GM18507 (cell line): ENCODE measurements at regions not wholly inside any gene's neighbourhood (a gene's known extent, or its start where the extent isn't known, plus 50 kb on each side); places are given as distances from the start of the nearest gene placed in this dataset.

Source experiments
- DNase-seq: peaks from one replicate; pipeline ENCODE4 v3.0.0; 2011; ENCODE audit warnings: low read depth; ENCODE audit not compliant: insufficient read length; ENCODE audit errors: extremely low spot score
- FAIRE-seq: peaks from 2 replicates; lab custom pipeline; 2011; peaks lifted over from hg19 to GRCh38; lab: Jason Lieb, UNC

DNA sequence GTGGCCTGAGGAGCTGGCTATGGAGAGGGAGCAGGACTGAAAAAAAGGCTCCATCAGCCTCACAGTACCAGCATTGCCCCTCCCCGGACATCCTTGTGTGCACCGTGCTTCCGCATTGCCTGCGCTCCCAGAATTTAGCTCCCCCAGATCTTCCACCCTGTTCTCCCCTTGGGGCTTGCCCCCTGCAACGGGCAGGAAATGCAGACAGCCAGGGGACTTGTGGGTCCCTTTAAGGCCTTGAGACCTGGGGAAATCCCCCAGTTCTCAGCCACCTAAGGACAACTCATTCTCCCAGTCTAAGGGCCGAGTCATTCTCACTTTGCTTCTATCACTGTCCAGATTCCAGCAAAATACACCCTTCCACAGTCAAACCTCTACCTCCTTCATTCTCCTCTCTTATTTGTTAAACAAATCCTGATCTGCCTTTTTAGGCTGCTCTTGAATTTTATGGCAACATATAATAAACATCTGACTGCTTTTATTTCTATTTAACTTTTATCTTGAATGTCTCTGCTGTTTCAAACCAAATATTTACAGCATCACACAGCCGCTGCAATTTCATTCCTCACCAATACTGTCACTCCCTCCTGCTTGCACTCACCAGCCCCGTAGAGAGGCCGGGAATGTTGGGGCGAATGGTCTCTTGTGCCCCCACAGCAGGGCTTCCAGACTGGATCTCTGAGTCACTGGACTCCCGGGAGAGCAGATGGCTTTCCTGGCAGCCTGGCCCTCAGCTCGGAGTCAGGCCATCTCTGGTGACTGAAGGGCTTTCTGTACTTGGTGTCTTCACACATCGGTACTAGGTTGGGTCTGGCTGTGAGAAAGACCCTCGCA lies 221.9 kb downstream of the TSHZ3 start:
- FAIRE-seq (no peak), DNase-seq (no peak)

DNA sequence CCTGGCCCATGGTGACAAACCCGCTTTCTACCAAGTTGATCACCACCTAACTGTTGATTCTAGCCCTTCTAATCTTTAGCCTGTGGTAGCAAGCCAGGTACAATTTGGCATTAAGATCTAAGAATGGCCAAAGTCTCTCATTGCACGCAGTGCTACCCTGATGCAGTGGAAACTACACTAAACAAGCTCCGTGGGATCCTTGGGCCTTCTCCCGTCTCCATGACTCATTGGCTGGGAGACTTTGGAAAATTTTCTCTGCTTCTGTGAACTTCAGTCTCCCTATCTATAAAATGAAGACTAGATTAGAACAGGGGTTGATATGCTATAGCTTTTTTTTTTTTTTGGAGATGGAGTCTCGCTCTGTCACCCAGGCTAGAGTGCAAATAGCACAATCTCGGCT lies 223.0 kb downstream of the TSHZ3 start:
- DNase-seq, result no peak
- FAIRE-seq, result no peak

DNA sequence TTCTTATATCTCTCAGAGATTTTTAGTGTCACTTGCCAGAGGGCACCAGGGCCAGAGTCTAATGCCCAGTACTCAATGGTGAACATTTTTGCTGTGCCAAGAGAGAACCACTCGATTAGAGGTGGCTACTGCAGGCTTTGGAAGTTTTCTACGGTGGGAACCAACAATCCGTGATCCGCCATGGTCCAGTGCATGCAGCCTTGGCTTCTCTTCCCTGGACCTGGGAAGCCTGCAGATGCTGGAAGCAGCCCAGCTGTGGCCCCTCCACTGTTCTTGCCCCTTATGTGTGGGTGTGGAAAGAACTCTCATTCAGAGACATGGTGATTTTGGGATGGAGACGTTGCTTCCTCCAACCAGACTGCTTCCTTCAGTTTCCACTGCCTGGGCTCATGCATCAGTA lies 224.2 kb downstream of the TSHZ3 start:
- DNase-seq (no peak), FAIRE-seq (no peak)

DNA sequence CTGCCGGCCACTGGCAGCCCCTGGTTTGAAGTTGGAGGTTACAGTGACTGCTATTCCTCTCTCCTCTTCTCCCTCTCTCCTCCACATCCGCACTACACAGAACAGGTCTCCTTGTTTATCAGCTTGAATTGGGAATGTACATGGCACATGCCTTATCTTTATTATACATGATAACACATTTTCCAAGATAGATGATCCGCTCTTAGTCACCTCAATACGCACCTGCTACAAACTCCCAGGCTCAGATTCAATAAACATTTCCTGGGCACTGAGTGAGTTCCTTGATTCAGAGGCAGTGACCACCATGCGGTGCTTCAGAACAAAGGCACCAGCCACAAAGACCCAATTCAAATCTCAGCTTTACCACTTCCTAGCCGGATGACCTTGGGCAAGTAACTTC lies 227.7 kb downstream of the TSHZ3 start:
- DNase-seq, result no peak
- FAIRE-seq, result no peak

DNA sequence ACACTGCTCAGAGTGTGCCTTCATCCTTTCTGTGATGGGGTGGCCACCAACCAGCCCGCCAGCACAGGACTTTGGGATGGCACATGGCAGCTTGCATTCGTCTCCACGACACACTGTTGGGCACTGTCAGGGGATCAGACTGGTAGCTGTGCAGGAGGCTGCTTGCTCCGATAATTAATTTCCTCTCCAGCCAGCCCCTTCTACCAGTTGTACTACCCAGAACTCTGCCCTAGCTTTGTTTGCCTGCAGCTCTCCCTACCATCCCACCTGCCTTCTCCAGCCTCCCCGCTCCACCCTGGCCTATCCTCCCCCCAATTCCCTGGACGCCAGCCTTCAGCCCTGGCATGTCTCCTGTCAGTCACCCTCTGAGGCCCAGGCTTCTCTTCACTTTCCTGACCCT lies 228.3 kb downstream of the TSHZ3 start:
- DNase-seq (no peak), FAIRE-seq (no peak)

DNA sequence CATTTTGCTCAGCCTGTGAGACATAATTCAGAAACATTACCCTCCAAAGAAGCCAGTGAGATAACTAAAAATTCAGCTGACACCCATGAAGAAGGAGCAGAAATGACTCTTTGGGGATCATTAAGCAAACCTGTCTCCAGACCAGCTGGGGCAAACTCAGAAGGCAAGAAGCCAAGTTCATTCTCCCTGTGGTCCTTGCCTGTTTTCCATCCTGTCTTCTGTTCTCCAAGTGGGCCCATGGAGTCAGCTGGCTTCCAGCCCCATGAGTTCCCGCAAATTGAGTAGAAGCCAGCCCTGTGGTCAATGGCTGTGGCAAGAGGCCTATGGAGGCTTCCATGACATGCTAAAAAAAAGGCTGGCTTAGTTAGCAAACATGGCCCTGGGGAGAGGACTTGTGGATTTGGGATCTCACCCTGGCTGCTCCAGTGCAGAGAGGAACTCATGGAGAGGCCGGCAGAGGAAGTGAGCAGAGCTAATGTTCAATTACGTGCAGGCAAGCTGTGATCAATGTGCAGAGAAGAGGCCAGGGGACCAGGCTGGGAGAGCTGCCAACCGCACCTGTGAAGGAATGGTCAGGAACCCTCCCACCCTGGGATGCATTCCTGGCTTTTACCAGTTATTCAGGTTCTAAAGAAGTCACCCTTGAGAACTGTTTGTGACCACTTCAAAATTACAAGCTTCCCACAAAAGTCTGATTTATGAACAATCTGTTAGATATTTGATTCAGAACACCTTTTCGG lies 229.1 kb downstream of the TSHZ3 start:
- no peak for FAIRE-seq
- DNase-seq, result no peak

DNA sequence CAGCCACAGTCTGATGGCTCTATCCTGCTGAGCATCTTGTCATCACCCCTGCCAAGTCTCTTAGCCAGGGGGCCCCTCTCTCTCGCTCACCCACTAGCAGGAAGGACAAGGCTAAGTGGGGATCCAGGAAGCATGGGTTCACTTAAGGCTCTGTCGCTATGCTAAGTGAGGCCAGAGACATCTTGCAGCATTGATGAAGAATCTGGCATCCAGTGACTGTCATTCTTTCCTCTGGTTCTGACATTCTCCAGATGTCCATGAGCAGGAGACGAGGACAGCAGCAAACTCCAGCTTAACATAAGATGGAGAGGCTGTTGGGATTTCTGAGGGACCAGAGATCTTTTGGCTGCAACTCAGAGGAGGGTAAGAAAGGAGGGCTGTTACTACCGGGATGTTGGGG lies 230.2 kb downstream of the TSHZ3 start:
- no peak for FAIRE-seq
- no peak for DNase-seq

DNA sequence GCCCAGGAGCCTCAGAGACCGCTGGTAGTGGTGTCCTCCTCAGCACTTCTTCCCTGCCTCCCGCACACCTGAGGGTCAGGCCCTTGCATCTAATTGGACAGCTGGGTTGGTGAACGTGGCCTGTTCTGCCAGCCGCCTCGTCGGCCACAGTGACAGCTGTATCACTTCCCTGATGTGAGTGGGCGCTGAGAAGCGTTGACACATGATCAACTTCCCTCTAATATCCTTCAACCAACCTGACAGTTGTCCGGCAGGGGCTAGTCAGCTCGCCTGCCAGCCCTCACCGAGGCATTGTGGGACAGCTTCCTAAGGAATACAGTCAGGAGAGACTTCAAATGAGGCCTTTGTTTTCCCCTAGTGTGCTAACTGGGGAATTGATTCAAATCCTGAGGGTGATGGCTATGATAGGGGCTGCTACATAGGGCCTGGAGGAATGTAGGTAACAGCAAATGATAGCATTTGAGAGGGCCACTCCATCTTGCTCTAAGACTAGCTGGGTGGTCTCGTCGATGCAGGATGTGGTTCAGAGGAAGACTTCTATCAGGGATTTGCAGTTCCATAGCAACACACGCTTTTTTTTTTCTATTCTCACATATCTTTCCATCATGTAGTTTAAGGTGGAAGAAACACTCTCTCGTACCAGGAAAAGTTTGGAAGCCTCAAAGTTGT lies 230.8 kb downstream of the TSHZ3 start:
- FAIRE-seq, result no peak
- no peak for DNase-seq

DNA sequence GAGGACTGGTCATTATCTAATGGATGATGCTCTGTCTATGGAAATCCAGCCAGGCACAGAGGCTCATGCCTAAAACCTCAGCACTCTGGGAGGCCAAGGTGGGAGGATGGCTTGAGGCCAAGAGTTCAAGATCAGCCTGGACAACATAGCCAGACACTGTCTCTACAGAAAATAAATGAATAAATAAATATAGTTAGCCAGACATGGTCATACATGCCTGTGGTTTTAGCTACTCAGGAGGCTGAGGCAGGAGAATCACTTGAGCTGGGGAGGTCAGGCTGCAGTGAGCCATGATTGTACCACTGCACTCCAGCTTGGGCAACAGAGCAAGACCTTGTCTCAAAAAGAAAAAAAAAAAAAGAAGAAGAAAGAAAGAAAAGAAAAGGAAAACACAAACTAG lies 234.7 kb downstream of the TSHZ3 start:
- no peak for DNase-seq
- FAIRE-seq, result no peak

DNA sequence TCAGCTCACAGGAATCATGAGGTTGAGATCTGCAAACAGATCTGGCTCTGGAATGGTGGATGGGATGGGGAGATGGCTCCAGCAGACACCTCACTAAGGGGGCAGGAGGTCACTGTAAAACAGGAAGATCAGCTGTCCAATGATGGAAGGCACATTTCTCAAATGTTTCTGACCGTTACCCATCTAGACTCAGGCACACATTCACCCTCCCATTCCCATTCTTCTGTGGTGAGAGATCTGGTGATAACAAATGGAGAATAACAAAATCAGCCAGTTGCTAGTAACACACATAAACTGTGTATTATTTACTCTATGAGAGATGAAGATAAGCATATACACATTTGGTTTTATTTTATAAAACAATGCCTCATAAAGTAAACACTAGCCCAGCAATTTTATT lies 235.9 kb downstream of the TSHZ3 start:
- no peak for FAIRE-seq
- no peak for DNase-seq

DNA sequence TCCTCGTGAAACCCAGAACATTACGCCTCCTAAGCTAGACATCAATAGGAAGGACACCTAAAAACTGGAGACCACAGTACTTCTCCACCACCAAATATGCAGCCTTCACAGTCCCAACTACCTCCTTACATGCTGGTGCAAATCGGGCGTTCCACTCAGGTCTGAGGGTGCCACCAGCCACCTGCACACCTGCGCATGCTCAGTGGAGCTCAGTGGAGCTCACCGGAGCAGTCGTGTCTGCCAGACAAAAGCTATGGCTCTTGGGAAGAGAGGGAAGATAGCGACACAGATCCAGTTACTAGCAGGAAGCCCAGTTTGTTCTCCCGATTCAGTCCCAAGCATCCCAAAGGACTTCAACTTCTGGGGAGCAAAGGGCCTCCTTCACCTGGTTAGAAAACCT lies 237.1 kb downstream of the TSHZ3 start:
- no peak for DNase-seq
- FAIRE-seq, result no peak

DNA sequence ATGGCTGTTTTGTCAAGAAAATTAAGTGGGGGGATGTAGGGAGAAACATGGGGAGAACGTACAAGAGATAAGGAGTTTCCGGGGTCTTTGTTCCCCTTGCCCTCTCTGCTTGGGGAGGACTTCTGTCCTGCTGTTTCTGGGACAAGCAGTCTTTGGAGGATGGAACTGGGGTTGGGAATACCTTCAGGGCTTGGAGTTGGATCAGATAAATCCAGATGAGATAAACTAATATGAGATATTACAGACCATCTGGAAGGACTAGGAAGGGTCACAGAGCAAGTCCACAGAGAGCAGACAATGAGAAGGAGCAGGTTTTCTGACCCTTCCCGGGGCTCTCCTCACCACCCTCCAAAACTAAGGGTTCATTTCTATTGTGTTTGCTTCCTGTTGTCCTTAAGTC lies 237.5 kb downstream of the TSHZ3 start:
- DNase-seq, result no peak
- no peak for FAIRE-seq

DNA sequence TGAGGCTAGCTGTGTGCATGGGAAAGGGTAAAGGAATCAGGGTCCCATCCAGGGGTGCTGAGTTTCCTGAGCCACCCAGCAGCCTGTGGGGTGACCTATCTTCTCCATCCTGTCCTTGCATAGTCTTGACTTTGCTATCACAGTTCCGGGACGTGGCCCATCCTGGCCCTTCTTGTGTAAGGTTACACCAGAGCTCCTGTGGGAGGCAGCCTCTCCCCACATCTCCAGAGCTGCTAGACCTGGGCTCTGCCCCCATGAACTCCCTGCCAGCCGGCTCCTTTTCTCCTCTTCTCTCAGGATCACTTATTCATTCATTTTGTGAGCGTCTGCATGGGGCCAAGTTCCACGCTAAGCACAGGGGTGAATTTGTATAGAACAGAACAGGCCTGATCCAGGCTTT lies 238.9 kb downstream of the TSHZ3 start:
- FAIRE-seq (no peak), DNase-seq (no peak)

DNA sequence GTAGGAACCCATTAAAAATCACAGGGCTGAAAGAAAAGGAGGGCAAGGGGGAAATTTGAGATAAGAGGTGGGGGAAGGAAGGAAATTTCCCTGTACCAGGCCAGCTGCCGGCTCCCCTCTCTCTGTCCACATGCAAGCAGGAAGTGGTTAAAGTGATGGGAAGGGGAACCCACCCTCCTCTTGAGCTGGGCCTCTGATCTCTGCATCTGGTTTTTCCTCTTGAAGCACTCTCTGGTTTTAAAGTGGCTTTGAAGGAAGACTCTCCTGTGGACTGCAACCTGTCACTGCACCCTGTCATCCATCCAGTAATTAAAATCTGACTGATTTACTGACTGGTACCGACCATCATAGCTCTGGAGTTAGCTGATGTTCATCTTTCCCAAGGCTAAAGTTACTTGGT lies 239.6 kb downstream of the TSHZ3 start:
- no peak for FAIRE-seq
- DNase-seq, result no peak

DNA sequence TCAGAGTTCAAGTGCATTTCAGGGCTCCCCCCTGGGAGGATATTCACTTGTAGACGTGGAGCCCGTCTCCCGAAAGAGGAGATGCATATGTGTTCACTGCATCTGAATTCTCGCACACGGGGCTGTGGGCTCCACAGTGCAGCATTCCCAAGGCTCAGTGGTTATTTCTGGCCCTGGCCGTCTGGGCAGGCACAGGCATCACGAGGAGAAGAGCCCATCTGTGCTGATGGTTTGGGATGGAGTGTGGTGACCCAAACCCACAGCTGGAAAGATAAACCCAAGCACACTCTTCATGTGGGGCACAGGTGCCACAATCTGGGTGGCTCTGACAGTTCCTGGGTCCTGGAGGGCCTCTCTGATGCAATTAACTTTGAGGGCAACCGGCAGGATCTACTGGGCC lies 242.1 kb downstream of the TSHZ3 start:
- DNase-seq, result no peak
- no peak for FAIRE-seq

DNA sequence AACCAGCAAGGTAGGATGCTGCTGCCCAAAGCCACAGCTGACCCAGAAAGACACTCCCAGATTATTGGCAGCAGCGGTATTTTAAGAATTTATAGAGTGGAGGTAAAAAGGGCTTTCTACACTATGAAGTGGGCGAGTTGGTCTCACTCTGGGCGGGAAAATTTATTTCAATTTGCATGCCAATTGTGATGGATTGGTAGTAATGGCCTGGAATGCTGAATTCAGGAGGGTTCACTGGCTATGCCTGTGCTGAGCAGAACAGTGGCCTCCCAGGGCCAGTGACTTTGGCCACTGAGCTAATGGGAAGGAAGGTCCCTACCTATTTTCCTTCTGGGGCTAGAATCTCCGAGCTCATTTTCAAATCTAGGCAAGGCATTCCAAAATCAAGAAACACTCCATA lies 243.5 kb downstream of the TSHZ3 start:
- DNase-seq, result no peak
- FAIRE-seq, result no peak

DNA sequence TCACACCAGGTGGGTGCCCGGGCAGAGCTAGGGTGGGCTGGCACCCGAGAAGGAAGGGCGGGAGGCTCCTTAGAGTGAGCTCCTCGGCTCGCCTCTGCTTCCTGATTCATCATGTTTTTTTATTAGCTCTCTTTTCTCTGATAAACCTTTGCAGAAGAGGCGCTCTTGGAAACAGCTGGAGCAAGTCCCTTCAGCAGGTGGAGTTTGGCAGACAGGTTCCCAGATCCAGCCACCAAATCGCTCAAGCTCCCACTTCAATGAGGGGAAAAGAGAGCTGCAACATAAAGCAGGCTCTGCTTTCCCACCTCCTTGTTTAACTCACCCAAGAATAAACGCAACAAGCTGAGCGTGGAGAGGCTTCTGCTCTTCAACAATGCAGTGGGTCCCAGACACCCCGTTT lies 244.8 kb downstream of the TSHZ3 start:
- DNase-seq (no peak), FAIRE-seq (no peak)

DNA sequence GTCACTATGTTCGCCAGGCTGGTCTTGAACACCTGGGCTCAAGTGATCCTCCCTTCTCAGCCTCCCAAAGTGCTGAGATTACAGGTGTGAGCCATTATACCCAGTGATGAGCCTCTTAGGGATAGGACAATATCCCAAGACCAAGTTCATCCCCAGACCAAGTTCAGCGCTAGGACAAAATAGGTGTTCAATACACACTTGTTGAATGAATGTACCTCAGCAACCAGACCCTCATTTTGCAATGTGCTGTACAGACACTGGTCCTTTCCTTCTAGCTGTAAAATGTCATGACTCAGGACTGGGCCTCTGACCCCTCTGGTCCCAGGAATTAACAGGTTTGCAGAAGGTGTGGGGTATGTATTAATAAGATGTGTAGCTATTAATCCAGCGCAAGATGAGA lies 246.0 kb downstream of the TSHZ3 start:
- FAIRE-seq (no peak), DNase-seq (no peak)

DNA sequence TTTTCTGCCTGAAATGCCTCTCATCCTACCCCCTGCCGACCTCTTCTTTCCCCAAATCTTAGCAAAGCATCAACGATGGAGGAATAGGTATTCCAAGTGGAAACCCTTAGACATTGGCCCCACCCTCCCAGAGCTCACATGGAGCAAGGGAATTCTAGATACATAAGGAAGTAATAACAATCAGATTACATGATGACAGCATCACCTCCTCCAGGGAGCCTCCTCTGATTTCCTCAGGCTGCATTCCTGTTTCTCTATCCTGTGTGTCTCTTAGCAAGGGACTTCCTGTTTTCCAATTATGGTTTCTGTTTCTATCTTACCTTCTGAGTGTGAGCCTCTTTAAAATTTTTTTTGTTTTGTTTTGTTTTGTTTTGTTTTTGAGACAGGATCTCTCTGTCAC lies 246.6 kb downstream of the TSHZ3 start:
- DNase-seq, result no peak

DNA sequence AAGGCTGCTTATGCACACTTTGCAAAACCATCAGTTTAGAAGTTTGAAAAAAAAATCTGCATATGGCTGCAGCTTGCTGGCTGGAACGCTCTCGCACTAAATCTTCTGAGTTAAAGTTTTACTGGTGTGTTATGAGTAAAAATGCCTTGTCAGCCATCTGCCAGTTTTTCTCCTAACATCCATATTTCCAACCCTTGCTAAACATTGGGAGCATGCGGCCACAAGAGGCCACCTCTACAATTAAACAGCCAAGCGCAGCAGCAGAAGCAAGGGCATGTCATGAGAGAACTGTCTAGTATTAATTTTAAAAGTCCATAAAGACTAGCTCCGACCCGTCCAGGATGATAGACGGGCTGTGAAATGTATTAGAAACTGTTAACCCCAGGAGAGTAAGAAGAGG lies 248.3 kb downstream of the TSHZ3 start:
- FAIRE-seq (no peak), DNase-seq (no peak)

More for the DNA sequence above, 246.6 kb downstream of the TSHZ3 start:
- FAIRE-seq, result no peak

DNA sequence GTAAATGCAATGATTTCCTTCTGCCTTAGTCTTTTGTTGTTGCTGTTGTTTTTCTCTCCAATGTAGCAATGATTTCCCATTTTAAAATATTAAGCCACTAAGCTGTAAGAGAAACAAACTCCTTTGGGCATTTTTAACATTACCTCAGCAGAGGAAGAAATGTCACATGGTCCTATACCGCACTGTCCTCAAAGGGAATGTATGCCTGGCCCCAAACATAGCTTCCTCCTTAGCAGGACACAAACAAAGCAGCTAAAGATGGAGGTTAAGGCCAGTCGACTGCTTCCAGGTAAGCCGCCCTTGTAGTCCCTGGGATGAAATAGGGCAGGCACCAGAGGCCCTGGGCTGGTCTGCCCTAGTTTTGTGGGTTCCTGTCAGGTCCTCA lies 249.0 kb downstream of the TSHZ3 start:
- no peak for DNase-seq
- FAIRE-seq, result no peak
